ENCODE measurements at regions not wholly inside any gene's neighbourhood (a gene's known extent, or its start where the extent isn't known, plus 50 kb on each side); places are given as distances from the start of the nearest gene placed in this dataset.

DNA sequence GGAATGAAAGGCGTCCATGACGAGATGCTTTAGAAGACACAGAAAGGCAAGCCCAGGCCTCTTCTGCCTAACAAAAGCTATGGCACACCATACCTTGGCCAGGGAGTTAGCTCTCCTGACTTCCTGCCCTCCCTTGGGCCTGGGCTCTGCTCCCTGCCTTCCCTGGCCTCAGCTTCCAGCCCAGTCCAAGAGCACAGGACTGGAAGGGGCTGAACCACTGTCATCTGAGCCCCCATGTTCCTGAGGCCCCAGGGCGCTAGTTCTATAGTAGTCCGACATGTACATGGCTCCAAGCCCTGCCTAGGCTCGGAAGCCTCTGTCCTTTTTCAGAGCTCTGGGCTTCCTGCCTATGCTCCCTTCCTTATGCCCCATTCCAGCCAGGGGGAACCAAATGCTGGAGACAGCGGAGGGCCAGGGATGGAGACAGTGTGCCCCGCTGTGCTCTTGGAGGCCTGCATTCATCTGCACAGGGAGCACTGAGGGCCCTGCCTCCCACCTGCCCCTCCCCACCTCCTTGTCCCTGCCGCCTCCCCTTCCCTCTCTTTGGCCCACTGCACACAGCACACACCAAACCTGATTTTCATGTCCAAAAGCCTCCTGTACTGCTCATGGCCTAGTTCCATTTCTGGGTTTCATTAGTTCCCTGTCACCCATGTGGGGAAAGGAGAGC lies 240.1 kb downstream of the RHOU start:
- TF ChIP-seq Cebpa-rat (IDR thresholded peaks at IDR 0.05): no peak
- Histone ChIP-seq H3K9ac (no peak overlapping the region), H3K4me2 (no peak overlapping the region)

DNA sequence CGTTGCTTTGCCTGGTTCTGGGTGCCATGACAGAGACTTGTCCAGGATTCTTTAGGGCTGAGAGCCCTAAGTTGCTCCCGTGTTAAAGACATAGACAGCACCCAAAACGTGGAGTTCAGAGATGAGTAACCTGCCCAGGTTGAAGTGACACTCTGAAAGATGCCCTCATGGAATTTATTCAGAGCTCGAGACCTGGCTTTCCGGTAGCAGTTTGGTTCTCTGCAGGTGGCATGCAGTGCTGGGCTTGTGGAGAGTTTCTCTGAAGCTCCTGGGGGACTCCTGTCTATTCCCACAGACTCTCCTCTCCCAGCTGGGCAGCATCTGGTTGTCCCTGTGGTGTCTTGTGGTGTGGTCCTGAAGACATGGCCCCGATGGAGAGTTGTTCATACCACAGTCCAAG lies 241.0 kb downstream of the RHOU start:
- H3K9ac ChIP-seq: no peak overlapping the region
- no peak overlapping the region for H3K4me2 ChIP-seq
- H3K4me1 ChIP-seq: peaks cover 0 to 17% (median 0%) of the 10 kb centered on the region in 10 experiments; a peak in 5 of 20 replicates
- H3K36me3 ChIP-seq: no peaks in the 10 kb centered on the region
- no peak for TF ChIP-seq Cebpa-rat (IDR thresholded peaks at IDR 0.05)
- H3K27ac ChIP-seq: no peak overlapping the region
- no peaks in the 10 kb centered on the region for H3K9me3 ChIP-seq (replicated peaks in 1 of 11)
- no peaks in the 10 kb centered on the region for H4K20me1 ChIP-seq
- no peak overlapping the region for H3K4me3 ChIP-seq
- no peaks in the 10 kb centered on the region for H3K27me3 ChIP-seq

More for the DNA sequence above, 240.1 kb downstream of the RHOU start:
- no peaks in the 10 kb centered on the region for H3K9me3 ChIP-seq (replicated peaks in 1 of 11)
- no peak overlapping the region for H3K4me3 ChIP-seq
- peaks cover 0 to 17% (median 0%) of the 10 kb centered on the region in 10 experiments; a peak in 5 of 20 replicates for H3K4me1 ChIP-seq
- no peaks in the 10 kb centered on the region for H3K27me3 ChIP-seq
- H3K36me3 ChIP-seq: no peaks in the 10 kb centered on the region
- H3K27ac ChIP-seq: no peak overlapping the region
- no peaks in the 10 kb centered on the region for H4K20me1 ChIP-seq

DNA sequence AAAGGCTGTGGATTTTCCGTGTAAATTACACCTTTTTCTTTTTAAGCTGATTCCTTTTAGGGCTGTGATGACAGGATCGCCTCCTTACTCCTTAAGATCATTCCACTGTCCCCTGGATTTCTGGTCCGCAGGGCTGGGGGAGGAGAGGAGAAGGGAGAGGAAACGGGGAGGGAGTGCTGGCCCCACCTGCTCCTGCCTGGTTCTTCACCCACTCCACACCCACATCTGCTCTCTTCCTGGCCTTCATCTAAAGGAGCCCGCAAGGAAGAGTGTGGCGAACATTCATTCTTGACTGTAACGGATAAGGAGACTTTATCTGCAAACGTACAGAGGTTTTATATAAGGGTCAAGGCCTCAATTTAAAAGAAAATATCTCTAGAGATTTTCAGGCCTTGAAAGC lies 242.0 kb downstream of the RHOU start:
- Histone ChIP-seq H3K4me1 (peaks cover under 1 to 21% (median 6%) of the 10 kb centered on the region in 10 experiments; a peak in 11 of 20 replicates), H3K9me3 (replicated peaks in 1 of 11) (no peaks in the 10 kb centered on the region), H4K20me1 (no peaks in the 10 kb centered on the region), H3K27ac (no peak overlapping the region), H3K4me3 (no peak overlapping the region), H3K27me3 (no peaks in the 10 kb centered on the region), H3K36me3 (no peaks in the 10 kb centered on the region), H3K4me2 (no peak overlapping the region), H3K9ac (no peak overlapping the region)
- no peak for TF ChIP-seq Cebpa-rat (IDR thresholded peaks at IDR 0.05)

DNA sequence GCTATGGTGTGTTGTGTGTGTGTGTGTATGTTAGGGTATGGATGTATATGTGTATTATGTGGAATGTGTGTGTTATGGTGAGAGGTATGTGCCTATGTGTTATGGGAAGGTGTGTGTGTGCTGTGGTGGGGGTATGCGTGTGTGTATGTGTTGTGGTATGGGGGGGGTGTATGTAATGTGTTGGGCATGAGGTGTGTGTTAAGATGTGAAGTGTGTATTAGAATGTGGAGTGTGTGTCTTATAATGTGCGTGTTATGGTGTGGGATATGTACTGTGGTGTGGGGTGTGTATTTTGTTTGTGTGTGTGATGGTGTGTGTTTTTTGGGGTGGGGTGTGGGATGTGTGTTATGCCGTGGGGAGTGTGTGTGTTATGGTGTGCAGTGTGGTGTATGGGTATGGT lies 242.5 kb downstream of the RHOU start:
- H3K9ac ChIP-seq: no peak overlapping the region
- no peak for TF ChIP-seq Cebpa-rat (IDR thresholded peaks at IDR 0.05)

DNA sequence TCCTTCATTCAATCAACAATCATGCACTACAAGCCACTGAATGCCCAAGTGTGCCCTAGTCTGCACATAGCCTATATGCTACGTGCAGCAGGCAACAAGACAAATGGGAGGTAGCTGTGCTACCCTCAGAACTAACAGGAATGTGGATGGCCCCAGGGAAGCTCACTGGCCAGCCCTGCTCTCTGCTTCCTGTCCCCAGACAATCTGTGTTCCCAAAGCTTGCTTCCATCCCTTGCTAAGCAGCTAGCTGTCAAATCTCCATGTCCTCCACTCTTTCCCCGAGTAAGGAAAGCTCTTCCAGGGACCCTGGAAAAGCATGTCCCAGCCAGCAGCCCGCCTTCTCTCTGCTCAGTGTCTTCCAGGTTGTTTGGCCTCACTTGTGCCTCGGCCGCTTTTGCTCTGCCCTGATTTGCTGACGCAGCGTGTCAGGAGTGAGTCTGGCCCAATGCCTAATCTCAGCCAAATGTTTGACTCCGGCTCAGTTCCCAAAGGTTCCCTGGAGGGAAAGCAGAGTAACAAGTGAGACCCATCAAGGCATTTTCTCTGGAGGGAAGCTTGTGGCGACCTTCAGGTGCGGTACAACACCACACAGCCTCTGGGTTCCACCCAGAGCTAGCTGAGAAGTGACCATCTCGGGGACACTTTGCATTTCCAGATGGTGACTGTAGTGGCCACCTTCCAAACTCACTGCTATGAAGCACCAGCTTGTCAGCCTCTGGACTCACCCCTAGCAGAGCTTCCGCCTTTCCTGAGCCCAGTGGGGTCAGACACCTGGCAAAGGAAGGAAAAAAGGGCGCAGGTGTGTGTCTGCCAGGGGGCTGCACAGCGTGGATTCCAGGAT lies 243.4 kb downstream of the RHOU start:
- no peaks in the 10 kb centered on the region for H3K27me3 ChIP-seq
- peak overlapping the region in 3 of 11 experiments; percentile 10 to 66 (median 14); a peak in 4 of 22 replicates for H3K4me2 ChIP-seq
- peaks cover 11 to 33% (median 19%) of the 10 kb centered on the region in 10 experiments; a peak in 19 of 20 replicates for H3K4me1 ChIP-seq
- H4K20me1 ChIP-seq: no peaks in the 10 kb centered on the region
- no peak overlapping the region for H3K9ac ChIP-seq
- no peak for TF ChIP-seq Cebpa-rat (IDR thresholded peaks at IDR 0.05)
- H3K4me3 ChIP-seq: no peak overlapping the region
- no peaks in the 10 kb centered on the region for H3K9me3 ChIP-seq (replicated peaks in 1 of 11)
- H3K36me3 ChIP-seq: no peaks in the 10 kb centered on the region
- no peak overlapping the region for H3K27ac ChIP-seq

More for the DNA sequence above, 242.5 kb downstream of the RHOU start:
- Histone ChIP-seq H3K27ac (no peak overlapping the region), H3K4me3 (no peak overlapping the region), H3K9me3 (replicated peaks in 1 of 11) (no peaks in the 10 kb centered on the region), H3K4me1 (peaks cover 5 to 25% (median 10%) of the 10 kb centered on the region in 10 experiments; a peak in 17 of 20 replicates), H3K36me3 (no peaks in the 10 kb centered on the region), H3K4me2 (no peak overlapping the region), H3K27me3 (no peaks in the 10 kb centered on the region), H4K20me1 (no peaks in the 10 kb centered on the region)

DNA sequence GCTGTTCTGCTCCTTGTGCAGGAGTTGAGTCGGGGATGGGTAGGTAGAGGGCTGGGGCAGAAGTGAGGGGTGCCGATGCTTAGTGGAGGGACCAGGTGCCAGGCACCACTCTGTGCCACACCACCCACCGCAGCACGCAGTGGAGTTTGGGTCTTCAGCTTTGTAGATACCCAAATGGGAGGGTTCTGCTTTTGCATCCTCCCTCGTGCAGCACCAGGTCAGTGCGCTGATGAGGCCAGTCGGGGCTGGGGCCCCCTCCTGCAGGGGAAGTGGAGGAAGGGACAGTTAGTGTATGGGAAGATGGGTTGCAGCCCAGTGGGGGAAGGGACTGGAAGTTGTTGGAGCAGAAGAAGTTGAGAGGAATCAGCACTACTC lies 244.0 kb downstream of the RHOU start:
- no peak overlapping the region for H3K27ac ChIP-seq
- peaks cover 11 to 35% (median 20%) of the 10 kb centered on the region in 10 experiments; a peak in 19 of 20 replicates for H3K4me1 ChIP-seq
- H3K9me3 ChIP-seq (replicated peaks in 1 of 11): no peaks in the 10 kb centered on the region
- no peaks in the 10 kb centered on the region for H3K36me3 ChIP-seq
- no peak overlapping the region for H3K9ac ChIP-seq
- no peak for TF ChIP-seq Cebpa-rat (IDR thresholded peaks at IDR 0.05)
- H4K20me1 ChIP-seq: no peaks in the 10 kb centered on the region
- no peak overlapping the region for H3K4me3 ChIP-seq
- peak overlapping the region in 3 of 11 experiments; percentile 10 to 66 (median 14); a peak in 5 of 22 replicates for H3K4me2 ChIP-seq
- no peaks in the 10 kb centered on the region for H3K27me3 ChIP-seq

DNA sequence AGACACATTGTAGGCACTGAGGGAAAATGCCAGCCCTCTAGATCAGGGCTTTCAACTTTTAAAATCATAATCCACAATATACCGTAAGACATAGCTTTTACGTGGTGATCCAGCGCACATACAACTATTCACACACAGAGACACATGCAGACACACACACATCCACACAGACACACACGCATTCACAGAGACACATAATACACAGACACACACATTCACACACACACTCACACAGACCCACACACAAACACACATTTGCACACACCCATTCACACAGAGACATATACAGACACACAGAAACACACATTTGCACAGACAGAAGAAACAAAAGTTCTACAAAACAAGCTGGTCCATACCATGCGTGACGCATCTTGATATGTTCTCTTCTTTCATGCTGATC lies 244.5 kb downstream of the RHOU start:
- peaks cover 11 to 36% (median 20%) of the 10 kb centered on the region in 10 experiments; a peak in 19 of 20 replicates for H3K4me1 ChIP-seq
- no peaks in the 10 kb centered on the region for H3K36me3 ChIP-seq
- H3K4me2 ChIP-seq: peak overlapping the region in 3 of 11 experiments; percentile 10 to 66 (median 14); a peak in 5 of 22 replicates
- H3K27me3 ChIP-seq: no peaks in the 10 kb centered on the region
- no peaks in the 10 kb centered on the region for H4K20me1 ChIP-seq
- H3K9ac ChIP-seq: no peak overlapping the region
- no peak for TF ChIP-seq Cebpa-rat (IDR thresholded peaks at IDR 0.05)
- no peaks in the 10 kb centered on the region for H3K9me3 ChIP-seq (replicated peaks in 1 of 11)
- H3K4me3 ChIP-seq: no peak overlapping the region
- H3K27ac ChIP-seq: no peak overlapping the region

DNA sequence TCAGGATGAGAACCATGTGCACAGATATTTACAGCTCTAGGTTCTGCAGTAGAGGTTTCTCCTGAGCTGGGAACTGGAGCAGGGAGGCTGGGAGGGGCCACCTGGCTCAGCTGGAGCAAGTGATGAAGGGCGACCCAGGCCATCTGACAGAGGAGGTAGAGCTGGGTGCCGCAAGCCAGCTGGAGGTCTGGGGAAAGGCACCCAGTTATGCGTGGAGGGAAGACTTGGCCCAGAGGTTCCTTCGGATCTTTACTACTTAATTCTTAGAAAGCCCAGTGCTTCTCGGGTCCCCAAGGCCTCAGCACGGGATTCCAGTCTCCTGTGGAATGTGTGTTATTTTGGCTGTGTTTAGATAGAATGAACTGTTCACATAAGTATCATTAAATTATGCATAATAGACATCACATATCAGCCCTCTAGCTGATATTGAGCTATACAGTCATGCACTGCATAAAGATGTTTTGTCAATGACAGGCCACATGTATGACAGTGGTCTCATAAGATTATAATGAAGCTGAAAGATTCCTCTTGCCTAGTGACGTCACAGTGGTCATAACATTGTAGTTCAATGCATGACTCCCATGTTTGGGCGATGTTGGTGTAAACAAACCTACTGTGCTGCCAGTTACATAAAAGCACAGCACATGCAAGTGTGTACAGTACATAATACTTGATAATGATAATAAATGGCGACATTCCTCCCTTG lies 245.1 kb downstream of the RHOU start:
- H3K27me3 ChIP-seq: no peaks in the 10 kb centered on the region
- H3K4me1 ChIP-seq: peaks cover 11 to 39% (median 20%) of the 10 kb centered on the region in 10 experiments; a peak in 19 of 20 replicates
- no peak overlapping the region for H3K4me2 ChIP-seq
- no peak overlapping the region for H3K4me3 ChIP-seq
- no peaks in the 10 kb centered on the region for H4K20me1 ChIP-seq
- no peaks in the 10 kb centered on the region for H3K36me3 ChIP-seq
- no peaks in the 10 kb centered on the region for H3K9me3 ChIP-seq (replicated peaks in 1 of 11)
- no peak for TF ChIP-seq Cebpa-rat (IDR thresholded peaks at IDR 0.05)
- no peak overlapping the region for H3K9ac ChIP-seq
- no peak overlapping the region for H3K27ac ChIP-seq

DNA sequence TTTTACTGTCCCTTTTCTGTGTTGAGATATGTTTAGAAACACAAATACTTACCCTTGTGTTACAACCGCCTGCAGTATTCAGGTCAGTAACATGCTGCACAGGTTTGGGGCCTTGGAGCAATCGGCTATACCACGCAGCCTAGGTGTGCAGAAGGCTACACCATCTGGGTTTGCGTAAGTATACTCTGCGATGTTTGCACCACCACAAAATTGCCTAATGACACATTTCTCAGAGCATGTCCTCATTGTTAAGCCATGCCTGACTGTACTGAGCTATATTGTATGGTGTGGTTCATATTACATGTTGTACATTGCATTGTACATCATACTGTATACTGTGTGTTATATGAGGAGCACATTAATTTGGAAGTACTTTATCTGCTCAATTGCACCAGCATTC lies 247.4 kb downstream of the RHOU start:
- peak overlapping the region in 9 of 11 experiments; percentile 9 to 50 (median 32); a peak in 8 of 22 replicates for H3K4me2 ChIP-seq
- H3K27ac ChIP-seq: no peak overlapping the region
- H3K4me3 ChIP-seq: no peak overlapping the region
- no peak for TF ChIP-seq Cebpa-rat (IDR thresholded peaks at IDR 0.05)
- no peak overlapping the region for H3K9ac ChIP-seq
- no peaks in the 10 kb centered on the region for H3K27me3 ChIP-seq
- H3K4me1 ChIP-seq: peaks cover 11 to 58% (median 24%) of the 10 kb centered on the region in 10 experiments; a peak in 19 of 20 replicates
- H4K20me1 ChIP-seq: no peaks in the 10 kb centered on the region
- no peaks in the 10 kb centered on the region for H3K9me3 ChIP-seq (replicated peaks in 1 of 11)
- H3K36me3 ChIP-seq: no peaks in the 10 kb centered on the region
